M059J (cell line): ENCODE measurements at regions not wholly inside any gene's neighbourhood (a gene's known extent, or its start where the extent isn't known, plus 50 kb on each side); places are given as distances from the start of the nearest gene placed in this dataset.

Source experiments
- DNase-seq: peaks from one replicate; pipeline ENCODE4 v3.0.0-alpha.2; 2012; ENCODE audit warnings: low read depth

GRCh38 chr1:168963601-168964000 is 142.9 kb upstream of the ATP1B1 start:
- no peak for DNase-seq

GRCh38 chr1:168964478-168964877 is 142.0 kb upstream of the ATP1B1 start:
- no peak for DNase-seq

GRCh38 chr1:168966217-168966616 is 140.3 kb upstream of the ATP1B1 start:
- DNase-seq, result no peak

GRCh38 chr1:168966636-168967035 is 139.9 kb upstream of the ATP1B1 start:
- DNase-seq, result no peak

- no peak for DNase-seq
Measured at GRCh38 chr1:168970926-168971659, 135.4 kb upstream of the ATP1B1 start.

- DNase-seq, result no peak
Measured at GRCh38 chr1:168972225-168972624, 134.3 kb upstream of the ATP1B1 start.

GRCh38 chr1:168972887-168973286 is 133.6 kb upstream of the ATP1B1 start:
- peak; percentile 3 for DNase-seq

GRCh38 chr1:168974117-168974516 is 132.4 kb upstream of the ATP1B1 start:
- DNase-seq, result no peak

GRCh38 chr1:168974611-168975010 is 131.9 kb upstream of the ATP1B1 start:
- DNase-seq, result no peak

- no peak for DNase-seq
Measured at GRCh38 chr1:168976267-168976666, 130.2 kb upstream of the ATP1B1 start.

- no peak for DNase-seq
Measured at GRCh38 chr1:168977618-168978017, 128.9 kb upstream of the ATP1B1 start.

- no peak for DNase-seq
Measured at GRCh38 chr1:168979276-168979675, 127.2 kb upstream of the ATP1B1 start.

- DNase-seq, result no peak
Measured at GRCh38 chr1:168980180-168980579, 126.3 kb upstream of the ATP1B1 start.

GRCh38 chr1:168980656-168981055 is 125.8 kb upstream of the ATP1B1 start:
- no peak for DNase-seq

GRCh38 chr1:168982778-168983177 is 123.7 kb upstream of the ATP1B1 start:
- no peak for DNase-seq

GRCh38 chr1:168987330-168987729 is 119.2 kb upstream of the ATP1B1 start:
- DNase-seq, result no peak

- no peak for DNase-seq
Measured at GRCh38 chr1:168987923-168988322, 118.6 kb upstream of the ATP1B1 start.

GRCh38 chr1:168989985-168990384 is 116.5 kb upstream of the ATP1B1 start:
- DNase-seq, result no peak

GRCh38 chr1:168991667-168992475 is 114.6 kb upstream of the ATP1B1 start:
- no peak for DNase-seq

- DNase-seq, result no peak
Measured at GRCh38 chr1:169001353-169001752, 105.1 kb upstream of the ATP1B1 start.

GRCh38 chr1:169003864-169004516 is 102.5 kb upstream of the ATP1B1 start:
- DNase-seq, result peak; percentile 88

- DNase-seq, result no peak
Measured at GRCh38 chr1:169005776-169006175, 100.7 kb upstream of the ATP1B1 start.

- no peak for DNase-seq
Measured at GRCh38 chr1:169009666-169010065, 96.8 kb upstream of the ATP1B1 start.
